CD4-positive, alpha-beta T cell treated with Interleukin-15 for 1 hour (primary cell): ENCODE measurements at regions not wholly inside any gene's neighbourhood (a gene's known extent, or its start where the extent isn't known, plus 50 kb on each side); places are given as distances from the start of the nearest gene placed in this dataset.

Experiments used
- DNase-seq: peaks from one replicate; pipeline ENCODE4 v3.0.0-alpha.2; 2020

DNA sequence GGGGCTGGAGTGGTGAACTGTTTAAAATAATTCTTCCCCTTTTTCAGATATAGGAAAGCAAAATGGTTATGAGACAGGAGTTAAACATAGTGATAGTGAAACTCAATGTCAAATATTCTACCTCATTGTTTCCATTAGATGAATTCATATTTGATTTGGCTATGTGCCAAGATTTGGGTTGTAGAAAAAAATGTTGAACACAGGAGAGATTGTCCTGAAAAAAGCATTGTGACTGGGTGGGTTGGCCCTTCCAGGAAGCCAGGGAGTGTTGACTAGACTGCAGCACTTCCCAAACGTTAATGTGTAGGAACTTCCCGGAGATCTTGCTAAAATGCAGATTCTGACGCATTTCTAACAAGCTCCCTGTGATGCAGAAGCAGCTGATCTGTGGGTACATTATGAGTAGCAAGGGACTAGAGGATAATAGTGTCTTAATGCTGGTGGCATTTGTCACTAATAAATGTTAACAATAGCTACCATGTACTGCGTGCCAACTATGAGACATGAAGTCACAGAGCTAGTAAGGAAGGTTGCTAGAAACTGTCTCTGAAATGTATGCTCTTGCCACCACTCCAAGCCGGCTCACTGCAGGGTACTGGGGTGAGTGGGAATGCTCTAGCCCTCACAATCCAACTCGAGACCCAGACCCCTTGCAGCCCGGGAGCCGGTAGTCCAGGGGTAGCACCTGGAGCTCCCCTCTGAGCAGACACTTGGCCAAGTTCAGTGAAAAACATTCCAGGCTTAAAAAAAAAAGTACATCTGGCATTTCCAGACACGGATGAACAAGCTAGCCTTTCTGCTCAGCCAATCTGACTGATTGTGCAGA is 120.6 kb downstream of the CD47 start:
- DNase-seq, result no peak

DNA sequence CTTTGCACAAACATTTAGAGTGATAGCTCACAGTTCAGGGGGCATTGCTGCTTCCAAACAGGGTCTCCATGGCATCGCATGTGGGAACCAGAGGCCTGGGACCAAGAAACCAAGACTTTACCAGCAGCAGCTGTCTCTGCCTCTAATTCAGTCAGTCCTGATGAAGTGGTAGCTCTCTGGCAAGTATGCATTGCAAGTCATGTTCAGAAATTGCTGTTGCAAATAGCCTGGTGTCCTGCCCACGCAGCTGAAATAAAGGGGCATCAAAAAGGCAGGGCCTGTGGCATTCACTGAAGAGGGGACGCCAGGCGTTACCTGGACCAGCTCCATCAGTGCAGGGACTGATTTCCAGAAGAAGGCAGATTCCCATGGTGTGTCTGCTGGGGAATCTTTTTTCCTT is 121.3 kb downstream of the CD47 start:
- DNase-seq, result no peak

DNA sequence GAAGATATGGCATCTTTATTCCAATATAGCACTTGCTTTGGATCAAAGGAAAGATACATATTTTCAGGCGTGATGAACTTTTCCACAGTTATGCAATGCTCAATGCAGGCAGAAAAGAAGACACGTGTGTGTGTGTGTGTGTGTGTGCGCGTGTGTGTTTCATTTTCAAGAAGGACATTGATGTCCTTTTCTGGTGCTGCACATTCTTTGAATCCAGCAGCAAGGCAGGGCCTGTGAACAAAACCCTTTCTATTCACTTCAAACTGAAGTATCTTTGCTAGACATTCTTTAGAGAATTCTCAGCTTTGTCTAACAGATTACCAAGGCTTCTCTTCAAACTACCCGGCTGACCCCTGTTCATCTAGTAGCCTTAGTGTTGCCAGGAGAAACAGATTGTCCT is 124.6 kb downstream of the CD47 start:
- no peak for DNase-seq

DNA sequence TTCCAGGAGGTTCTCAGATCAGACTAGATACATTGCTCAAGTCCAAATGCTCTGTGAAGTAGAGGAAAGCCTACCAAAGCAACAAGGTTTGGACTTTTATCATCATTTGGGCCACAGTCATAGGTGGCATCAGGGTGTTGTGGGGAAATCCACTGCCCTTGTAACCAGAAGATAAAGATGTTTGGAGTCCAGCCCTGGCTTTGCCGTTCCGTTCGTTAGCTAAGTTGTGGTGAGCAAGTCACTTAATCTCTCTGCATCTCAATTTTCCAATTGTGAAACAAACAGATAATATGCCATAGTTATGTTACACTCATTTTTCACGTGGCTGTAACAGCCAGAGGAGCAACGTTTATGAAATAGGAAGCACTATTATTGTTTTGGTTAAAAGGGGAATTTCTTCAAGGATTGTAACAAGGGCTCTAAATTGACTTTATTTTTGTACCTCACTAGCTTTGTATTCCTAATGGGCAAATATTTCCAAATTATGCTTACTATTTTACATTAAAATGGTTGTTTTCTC is 125.6 kb downstream of the CD47 start:
- no peak for DNase-seq

DNA sequence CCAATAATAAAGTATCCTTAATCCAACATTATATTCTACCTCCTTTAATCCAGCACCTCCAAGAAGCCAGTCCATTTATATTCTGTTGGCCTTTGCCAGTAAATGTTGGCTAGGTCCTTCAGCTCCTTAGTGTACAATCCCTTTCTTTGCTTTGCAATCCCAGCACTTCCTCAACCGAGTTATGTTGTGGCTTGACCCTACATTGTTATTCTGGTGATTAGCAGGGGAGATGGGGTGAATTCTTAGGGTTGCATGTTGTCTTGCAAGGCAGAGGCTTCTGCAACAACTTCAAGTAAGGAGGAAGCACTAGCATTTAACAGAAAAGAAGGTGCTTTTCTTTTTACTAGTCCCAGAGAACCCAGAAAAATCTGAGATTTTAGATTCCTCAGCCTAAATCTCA is 127.2 kb downstream of the CD47 start:
- DNase-seq, result no peak

DNA sequence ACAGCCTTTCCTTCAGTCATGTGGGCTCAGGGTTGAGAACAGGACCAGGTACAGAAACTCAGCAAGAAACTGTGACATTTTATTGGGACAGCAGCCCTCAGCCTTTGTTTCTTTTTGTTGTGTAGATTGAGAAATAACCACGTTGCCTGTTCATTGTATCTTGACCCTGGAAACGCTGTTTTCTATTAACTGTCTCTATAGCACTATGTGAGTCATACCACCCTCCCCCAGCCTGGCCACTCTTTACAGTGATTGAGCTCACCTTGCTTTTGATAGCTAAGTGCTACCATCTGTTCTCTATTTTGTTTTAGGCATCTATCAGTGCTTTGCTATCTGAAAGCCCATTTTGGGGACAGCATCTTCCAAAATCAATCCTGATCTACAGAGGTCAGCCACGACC is 127.9 kb downstream of the CD47 start:
- no peak for DNase-seq

DNA sequence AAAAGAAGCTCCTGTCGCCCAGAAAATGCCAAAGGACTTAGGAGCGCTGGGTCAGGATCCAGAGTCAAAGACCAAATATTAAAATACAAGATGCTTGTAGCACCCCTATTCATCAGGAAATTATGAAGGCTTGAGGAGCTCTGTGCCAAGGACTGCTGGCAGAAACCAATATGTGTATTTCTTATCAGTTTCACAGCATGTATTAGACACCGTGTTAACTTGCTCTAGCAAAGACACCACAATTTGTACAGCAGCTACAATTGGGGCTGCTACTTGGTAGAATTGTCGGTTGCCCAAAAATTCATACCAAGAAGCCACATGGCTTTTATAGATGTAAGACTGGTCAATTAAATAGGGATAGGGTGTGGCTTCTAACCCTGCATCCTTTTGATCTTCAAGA is 128.8 kb downstream of the CD47 start:
- no peak for DNase-seq

DNA sequence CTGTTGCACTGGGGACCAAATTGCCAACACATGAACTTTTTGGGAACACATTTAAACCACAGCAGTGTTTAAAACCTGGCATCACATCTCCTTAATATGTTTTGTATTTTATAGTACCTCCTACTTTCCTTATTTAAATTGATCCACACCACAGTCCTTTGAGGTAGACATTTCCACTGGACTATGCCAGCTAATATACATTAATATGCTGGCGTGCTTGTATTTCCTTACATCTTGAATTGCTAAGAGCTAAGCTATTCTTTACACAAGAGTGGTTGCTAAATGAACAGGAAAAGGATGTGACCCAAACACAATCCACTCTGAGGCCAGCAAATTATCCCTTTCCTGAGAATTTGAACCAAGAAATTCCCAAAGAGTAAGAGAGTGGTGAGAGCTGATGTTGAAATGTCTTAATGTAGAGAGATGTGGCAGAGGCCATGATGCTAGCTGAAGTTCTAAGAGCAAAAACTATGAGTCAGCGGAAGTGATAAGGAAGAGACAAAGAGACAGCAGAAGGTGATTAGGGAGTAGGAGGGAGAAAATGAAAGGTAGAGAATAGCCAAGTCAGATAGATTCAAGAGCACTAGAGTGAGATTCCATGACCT is 131.2 kb downstream of the CD47 start:
- DNase-seq, result no peak

DNA sequence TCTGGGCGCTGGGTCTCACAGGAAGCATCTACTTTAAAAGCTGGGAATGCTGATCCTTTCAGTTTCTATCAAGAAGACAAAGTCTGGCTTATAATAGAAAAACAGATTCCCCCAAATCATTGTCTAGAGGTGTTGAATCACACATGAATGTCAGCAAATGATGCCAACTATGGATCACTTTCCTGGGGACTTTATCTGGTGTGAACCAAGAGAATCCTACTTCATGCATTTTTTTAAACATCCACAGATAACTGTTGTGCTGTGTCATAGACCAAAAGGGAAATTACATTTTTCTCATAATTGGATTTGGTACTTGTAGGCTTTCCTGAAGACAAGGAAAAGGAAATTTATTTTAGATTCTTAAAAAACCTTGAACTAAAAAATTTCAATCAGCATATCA is 132.7 kb downstream of the CD47 start:
- no peak for DNase-seq

DNA sequence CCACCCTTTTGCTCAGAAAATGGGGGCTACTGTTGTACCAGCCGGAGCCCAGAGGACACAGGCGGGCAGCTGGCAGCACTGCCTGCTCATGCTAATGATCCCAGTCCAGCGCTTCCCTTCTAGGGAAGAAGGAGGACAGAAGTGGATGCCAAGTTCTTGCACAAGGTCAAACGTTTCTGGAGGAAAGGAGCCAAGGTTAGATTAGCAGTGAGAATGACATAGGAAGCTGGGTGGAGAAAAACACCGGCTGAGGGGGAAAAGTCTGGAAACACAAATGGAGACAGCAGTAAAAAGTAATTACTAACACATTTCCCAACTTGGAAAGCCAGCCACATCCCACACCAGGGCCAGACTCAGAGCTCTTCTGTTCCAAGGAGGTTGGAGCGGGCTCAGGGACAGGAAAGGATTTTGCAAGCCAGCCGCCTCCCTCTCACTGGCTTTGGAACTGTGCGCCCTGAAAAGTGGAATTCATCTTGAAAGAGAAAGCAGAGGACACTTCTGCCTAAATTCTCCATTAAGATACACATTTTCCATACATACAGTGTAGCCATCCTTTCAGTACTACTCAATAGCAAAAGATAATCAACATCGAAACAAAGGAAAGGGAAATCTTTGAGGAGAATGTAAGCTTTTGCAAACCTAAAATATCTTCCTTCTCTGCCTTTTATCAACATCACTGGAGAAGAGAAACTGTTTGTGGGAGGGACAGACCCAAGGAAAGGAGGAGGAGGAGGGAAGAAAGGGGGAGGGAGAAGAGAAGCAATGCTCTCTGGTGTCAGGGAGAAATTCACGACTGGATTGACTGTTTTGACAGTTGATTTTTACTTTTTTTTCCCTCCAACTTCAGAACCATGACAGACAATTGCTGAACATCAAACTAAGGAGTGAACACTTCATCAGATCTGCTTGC is 133.6 kb downstream of the CD47 start:
- DNase-seq, result no peak

DNA sequence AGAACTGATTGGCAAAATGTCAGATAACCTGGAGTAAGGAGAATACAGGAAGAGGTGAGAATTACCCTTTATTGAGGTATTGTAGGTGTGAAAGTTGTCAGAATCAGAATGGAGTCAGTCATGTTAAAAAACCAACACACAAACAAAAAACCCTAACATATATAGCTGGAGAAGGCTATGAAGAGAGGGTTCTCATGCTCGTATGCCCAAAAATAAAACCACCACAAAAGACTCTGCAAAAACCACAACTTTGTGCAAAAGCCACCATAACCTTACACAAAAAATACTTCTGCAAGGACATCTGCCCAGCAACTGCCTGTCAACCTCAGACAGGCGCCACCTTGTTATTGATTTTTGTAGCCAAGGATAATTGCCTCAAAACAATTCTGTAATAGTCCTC is 136.0 kb downstream of the CD47 start:
- DNase-seq, result no peak

DNA sequence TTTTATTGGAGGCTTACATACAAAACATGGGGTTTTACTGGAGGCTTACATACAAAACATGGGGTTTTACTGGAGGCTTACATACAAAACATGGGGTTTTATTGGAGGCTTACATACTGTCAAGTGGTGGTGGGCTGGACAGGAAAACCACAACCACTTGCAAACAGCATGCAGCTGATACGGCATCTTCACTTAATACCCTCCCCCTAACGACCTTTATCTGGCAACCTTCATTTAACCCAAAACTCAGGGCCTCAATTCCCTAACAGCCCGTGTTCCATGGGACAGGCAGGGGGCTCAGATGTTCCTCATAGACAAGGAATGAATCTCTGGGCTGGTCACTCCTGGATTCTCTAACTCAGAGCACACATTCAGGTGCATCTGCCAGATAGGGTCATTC is 137.1 kb downstream of the CD47 start:
- DNase-seq, result no peak

DNA sequence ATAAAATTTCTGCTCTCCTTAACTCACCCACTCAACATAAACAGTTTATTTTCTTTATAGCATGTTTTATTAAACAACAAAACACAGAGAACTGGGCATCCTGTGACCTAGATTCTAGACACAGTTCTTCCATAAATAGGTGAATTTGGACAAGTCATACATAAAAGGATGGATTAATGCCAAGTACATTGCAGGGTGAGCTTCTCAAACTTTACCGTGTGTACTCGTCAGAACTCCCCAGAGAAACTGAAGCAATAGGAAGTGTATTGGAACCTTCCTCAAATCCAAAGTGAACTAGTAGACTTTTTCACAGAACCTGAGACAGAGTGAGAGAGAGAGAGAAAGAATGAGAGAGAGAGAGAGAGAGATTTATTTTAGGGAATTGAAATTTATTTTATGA is 139.7 kb downstream of the CD47 start:
- DNase-seq, result no peak

DNA sequence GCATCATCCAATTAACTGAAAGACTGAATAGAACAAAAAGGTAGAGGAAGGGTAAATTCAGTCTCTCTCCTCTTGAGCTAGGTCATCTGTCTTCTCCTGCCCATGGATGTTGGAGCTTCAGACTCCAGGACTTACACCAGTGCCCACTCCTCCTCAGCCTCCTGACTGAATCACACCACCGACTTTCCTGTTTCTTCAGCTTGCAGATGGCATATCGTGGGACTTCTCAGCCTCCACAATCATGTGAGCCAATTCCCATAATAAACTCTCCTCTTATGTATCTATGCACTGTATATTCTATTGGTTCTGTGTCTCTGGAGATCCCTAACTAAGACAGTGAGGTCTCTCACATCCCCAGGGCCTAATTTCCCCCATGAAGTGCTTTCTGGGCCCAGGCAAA is 140.4 kb downstream of the CD47 start:
- no peak for DNase-seq

DNA sequence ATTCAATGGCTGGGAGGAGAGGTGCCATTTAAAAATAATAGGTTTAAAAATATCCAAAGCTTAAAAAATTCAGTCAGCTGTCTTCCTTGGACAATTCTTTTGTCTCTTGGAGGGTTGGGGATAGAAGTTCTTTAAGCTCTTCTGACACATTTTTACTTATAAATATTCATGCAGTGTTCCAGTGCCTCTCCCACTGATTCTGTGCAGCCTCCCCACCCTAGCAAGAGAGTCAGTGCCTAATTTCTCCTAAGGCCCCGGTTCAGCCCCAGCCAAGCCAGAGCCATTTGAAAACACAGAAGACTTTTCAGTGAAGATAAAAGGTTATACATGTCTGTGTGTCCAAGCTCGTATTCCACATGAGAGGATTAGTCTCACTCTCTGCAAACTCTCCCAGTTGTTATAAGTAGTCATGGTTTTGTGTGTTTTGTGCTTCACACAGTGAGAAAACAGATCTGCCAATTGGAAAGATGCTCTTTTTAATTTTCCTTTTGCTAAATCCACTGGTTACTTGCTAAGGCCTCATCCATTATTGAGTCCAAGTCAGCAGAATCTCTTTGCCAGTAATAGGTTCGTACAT is 141.3 kb downstream of the CD47 start:
- no peak for DNase-seq

DNA sequence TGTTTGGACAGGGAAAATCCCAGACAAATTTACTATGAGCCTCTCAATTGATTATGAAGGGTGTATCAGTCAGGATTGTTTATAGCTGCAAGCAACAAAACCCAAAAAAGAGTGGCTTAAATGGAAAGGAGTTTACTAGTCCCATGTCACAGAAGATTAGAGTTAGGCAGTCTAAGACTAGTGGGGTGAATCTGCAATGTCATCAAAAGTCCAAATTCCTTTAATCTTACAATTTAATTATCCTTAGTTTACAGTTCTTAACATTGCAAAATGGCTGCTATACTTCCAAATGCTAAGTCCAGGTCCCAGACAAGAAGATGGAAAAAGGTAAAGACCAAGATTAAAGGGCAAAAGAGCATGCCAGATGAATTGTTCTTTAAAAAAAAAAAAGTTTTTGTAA is 143.6 kb downstream of the CD47 start:
- DNase-seq, result no peak

DNA sequence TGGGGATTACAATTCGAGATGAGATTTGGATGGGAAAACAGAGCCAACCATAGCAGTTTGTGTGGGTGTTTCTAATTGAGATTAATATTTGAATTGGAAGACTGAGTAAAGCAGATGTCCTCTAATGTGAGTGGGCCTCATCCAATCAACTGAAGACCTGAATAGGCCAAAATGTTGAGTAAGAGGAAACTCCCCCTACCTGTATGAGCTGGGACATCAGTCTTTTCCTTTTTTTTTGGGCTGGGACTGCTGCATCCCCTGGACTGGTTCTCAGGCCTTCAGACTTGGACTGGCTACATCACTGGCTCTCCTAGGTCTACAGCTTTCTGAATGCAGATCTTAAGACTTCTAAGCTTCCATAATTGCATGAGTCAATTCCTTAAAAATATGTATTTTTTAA is 144.1 kb downstream of the CD47 start:
- no peak for DNase-seq

DNA sequence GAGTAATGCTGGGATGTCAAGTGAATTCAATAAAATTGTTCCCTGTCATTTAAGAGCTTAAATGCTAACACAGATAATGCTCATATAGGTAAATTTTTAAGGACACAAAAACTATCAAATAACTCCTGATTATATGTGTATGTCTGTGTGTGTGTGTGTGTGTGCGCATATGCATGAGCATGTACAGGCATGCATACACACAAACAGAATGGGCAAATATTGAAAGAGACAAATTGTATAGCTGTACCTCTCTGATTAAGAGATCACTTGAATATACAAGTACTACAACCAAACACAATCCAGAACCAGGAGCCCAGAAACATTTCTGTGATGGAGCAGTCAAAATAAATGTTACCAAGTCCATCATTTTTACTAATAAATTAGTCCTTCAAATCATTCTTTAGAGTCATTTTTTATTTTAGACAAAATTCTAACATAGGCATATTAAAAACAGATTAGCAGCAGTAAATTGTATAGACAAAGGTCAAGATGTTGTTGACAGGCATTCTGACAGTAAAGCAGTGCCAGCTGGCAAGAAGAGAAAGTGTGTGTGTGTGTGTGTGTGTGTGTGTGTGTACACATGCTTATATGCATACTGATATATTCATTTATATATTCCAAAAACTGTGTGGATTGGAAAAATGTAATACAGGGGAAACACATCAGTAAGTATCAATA is 145.3 kb downstream of the CD47 start:
- DNase-seq, result no peak

DNA sequence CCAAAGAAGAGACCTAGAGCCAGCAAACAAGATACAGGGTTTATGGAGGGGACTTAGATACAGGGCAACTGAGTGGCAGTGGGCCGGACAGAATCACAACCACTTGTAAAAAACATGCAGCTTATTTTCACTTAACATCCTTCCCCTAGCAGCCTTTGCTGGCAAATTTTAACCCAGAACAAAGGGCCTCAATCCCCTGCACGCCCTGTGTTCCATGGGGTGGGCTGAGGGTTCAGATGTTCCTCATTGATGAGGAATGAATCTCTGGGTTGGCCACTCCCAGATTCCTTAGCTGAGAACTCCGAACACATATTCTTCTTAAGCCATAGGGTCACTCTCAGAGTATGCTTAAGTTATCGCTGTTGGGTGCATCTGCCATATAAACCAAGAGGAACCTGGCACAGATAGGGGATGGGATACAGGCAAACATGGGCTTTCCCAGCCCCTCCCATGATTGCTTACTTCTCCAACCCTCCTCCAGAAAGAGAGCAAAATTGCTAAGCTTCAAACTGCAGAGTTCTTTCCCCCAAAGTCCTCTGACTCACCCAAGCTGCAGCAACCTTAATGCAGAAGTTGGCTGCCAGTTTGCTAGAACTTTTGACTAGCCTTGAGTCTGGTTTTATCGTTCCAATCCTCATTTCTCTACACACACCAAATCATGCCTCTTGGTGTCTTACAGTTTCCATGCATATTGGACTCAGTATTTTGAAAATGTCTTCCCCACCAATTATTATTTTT is 146.9 kb downstream of the CD47 start:
- DNase-seq, result no peak

DNA sequence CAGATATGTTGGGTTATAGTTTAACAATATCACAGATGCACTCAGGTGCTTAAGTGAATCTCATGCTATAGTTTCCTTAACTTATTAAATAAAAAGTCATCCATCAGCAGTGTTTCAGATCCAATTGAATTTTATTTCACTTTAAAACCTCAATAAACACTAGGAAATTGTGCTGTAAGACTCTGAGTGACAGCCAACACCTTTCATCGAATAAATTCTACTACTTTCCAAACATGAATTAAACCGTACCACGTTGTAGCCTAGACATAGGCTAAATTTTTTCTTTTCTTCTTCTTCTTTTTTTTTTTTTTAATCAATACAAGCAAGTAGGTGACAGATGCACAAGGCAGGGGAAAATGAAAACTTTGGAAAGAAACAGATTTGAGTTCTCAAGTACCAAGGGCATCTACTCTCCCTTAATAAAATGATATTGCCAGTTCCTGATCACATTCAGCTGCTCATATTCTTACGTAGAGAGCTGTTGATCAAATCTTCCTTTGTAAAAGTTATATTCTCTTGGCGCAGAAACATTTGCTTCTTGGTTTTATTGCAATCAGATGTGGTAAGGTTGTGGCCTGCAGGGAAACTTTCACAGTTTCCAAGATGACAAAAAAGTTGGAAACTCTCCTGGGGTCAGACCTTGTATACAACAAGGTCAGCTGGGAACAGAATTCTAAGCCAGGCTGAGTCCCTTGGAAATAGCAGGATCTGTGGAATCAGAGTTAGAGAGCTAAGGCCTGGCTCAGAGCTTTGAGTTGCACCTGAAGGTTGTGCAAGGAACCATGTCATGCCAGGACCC is 147.7 kb downstream of the CD47 start:
- no peak for DNase-seq

DNA sequence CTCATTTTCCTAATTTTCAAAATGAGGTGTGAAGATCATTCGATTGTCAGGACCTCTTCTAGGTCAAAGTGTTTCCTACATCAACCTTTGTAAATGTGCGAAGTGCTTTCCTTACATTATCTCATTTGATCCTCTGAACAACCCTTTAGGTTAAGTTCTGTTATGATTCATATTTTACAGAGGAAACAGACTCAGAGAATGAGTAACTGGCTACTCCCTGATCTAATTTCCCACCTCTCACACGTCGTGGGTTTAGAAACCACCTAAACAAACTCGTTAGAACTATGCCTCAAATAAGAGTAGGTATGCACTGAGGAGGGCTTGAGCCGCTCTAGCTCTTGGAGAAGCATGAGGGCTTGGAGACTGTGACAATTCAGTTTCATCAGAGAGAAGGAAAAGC is 148.6 kb downstream of the CD47 start:
- no peak for DNase-seq
